ENCODE measurements at regions not wholly inside any gene's neighbourhood (a gene's known extent, or its start where the extent isn't known, plus 50 kb on each side); places are given as distances from the start of the nearest gene placed in this dataset.

DNA sequence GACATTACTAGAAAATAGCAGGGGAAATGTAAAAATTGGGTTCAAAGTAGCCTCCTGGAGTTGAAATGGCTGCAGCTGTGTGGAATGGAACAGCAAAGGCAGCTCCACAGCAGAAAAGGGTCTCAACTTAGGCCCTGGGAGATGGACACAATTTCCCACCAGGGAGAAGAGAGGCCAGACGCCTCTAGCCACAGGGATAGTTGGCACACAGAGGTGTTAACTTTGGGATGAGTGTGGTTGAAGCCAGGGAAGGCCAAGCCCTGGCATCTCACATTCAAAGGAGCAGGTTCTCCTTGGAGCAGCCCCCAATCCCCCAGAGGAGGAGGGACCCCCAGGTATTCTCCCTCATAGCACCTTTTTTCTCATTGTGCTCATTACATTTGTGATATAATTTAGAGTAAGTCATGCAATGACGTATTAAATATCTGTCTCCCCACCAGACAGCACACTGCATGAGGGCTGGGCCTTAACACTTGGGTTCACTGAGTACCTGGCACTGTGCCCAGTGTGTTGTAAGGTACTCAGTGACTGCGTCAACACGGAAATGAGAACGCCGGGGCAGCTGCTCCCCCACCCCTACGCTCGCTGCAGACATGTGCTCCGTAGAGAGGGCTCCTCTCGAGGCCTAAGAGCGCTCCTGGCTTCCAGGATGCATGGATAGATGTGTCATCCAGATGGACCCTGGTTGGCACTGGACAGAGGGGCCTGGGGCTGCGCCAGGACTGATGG is 76.0 kb upstream of the CD93 start:
- TF ChIP-seq, protein P1, sequence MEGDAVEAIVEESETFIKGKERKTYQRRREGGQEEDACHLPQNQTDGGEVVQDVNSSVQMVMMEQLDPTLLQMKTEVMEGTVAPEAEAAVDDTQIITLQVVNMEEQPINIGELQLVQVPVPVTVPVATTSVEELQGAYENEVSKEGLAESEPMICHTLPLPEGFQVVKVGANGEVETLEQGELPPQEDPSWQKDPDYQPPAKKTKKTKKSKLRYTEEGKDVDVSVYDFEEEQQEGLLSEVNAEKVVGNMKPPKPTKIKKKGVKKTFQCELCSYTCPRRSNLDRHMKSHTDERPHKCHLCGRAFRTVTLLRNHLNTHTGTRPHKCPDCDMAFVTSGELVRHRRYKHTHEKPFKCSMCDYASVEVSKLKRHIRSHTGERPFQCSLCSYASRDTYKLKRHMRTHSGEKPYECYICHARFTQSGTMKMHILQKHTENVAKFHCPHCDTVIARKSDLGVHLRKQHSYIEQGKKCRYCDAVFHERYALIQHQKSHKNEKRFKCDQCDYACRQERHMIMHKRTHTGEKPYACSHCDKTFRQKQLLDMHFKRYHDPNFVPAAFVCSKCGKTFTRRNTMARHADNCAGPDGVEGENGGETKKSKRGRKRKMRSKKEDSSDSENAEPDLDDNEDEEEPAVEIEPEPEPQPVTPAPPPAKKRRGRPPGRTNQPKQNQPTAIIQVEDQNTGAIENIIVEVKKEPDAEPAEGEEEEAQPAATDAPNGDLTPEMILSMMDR (IDR thresholded peaks at IDR 0.05): no peak
- TF ChIP-seq POLR2A (IDR thresholded peaks at IDR 0.05): no peak

Measured in heart left ventricle (tissue), 13 donors.